Calu3 (cell line): ENCODE measurements at regions not wholly inside any gene's neighbourhood (a gene's known extent, or its start where the extent isn't known, plus 50 kb on each side); places are given as distances from the start of the nearest gene placed in this dataset.

Source experiments
- BruUV-seq: library from RNA; stranded (reverse); fragments of 400-500 nt; replicated peaks from 2 replicates; lab custom pipeline; 2021; lab: Mats Ljungman, UMichigan
- CTCF ChIA-PET: fragments of 300-600 bp; sonication (Branson Sonifier 250); formaldehyde crosslinking; loops from one replicate; lab custom pipeline; 2022; ENCODE audit warnings: antibody characterized with exemption; lab: Charles Lee
- DNase-seq: peaks from one replicate; pipeline ENCODE4 v3.0.0; 2022
- H3K27ac Mint-ChIP-seq: one replicate; pipeline ENCODE4 v1.8.0; 2022; ENCODE audit warnings: mixed read lengths; ENCODE audit not compliant: unreplicated experiment
- H3K27me3 Mint-ChIP-seq: one replicate; pipeline ENCODE4 v1.8.0; 2022; ENCODE audit warnings: mixed read lengths; ENCODE audit not compliant: unreplicated experiment
- H3K36me3 Mint-ChIP-seq: one replicate; pipeline ENCODE4 v1.8.0; 2022; ENCODE audit warnings: mild to moderate bottlenecking, moderate library complexity, mixed read lengths; ENCODE audit not compliant: insufficient read depth, unreplicated experiment
- H3K4me1 Mint-ChIP-seq: one replicate; pipeline ENCODE4 v1.8.0; 2022; ENCODE audit warnings: mild to moderate bottlenecking, low read depth, mixed read lengths; ENCODE audit not compliant: unreplicated experiment
- H3K4me3 Mint-ChIP-seq: one replicate; pipeline ENCODE4 v1.8.0; 2022; ENCODE audit warnings: mild to moderate bottlenecking, low read depth, moderate library complexity, mixed read lengths; ENCODE audit not compliant: unreplicated experiment
- H3K9me3 Mint-ChIP-seq: one replicate; pipeline ENCODE4 v1.8.0; 2022; ENCODE audit warnings: low read depth, mixed read lengths; ENCODE audit not compliant: unreplicated experiment
- CTCF ChIP-seq: fragments of 200-600 bp; IDR thresholded peaks from one replicate; pipeline ENCODE4 v1.8.0; 2022; ENCODE audit warnings: antibody characterized with exemption; ENCODE audit not compliant: unreplicated experiment
- intact Hi-C: fragments of 100-400 bp; cut with micrococcal nuclease; formaldehyde crosslinking; loops from one replicate; pipeline ENCODE4 v1.10.0; 2022; ENCODE audit not compliant: unreplicated experiment

GRCh38 chr5:109487753-109488420 lies 78.1 kb upstream of the PJA2 start:
- no peak overlapping the region for H3K27ac Mint-ChIP-seq
- H3K27me3 Mint-ChIP-seq: no peaks in the 10 kb centered on the region
- no peaks in the 10 kb centered on the region for H3K36me3 Mint-ChIP-seq
- intact Hi-C loops: loop anchor here (10.0 kb wide), 1 partner anchor 197 kb away; the partner anchor contains the start of gene MAN2A1
- no TSS peak for BruUV-seq
- H3K4me1 Mint-ChIP-seq: peaks cover 8% of the 10 kb centered on the region
- no peak for TF ChIP-seq CTCF
- CTCF ChIA-PET: no interaction called here
- no peak for DNase-seq
- H3K4me3 Mint-ChIP-seq: no peak overlapping the region
- no peaks in the 10 kb centered on the region for H3K9me3 Mint-ChIP-seq

GRCh38 chr5:109486200-109486804 lies 76.5 kb upstream of the PJA2 start:
- intact Hi-C loops: loop anchor here (10.0 kb wide), 1 partner anchor 198 kb away; the partner anchor contains the start of gene MAN2A1
- no peak for TF ChIP-seq CTCF
- CTCF ChIA-PET: no interaction called here
- BruUV-seq: no TSS peak
- DNase-seq: no peak
- H3K27me3 Mint-ChIP-seq: no peaks in the 10 kb centered on the region
- H3K4me3 Mint-ChIP-seq: no peak overlapping the region
- no peaks in the 10 kb centered on the region for H3K36me3 Mint-ChIP-seq
- H3K27ac Mint-ChIP-seq: no peak overlapping the region
- peaks cover 3% of the 10 kb centered on the region for H3K4me1 Mint-ChIP-seq
- H3K9me3 Mint-ChIP-seq: no peaks in the 10 kb centered on the region

- CTCF ChIA-PET: no interaction called here
- no peaks in the 10 kb centered on the region for H3K27me3 Mint-ChIP-seq
- no peaks in the 10 kb centered on the region for H3K4me1 Mint-ChIP-seq
- no peaks in the 10 kb centered on the region for H3K36me3 Mint-ChIP-seq
- no peak overlapping the region for H3K27ac Mint-ChIP-seq
- no peak for TF ChIP-seq CTCF
- no peaks in the 10 kb centered on the region for H3K9me3 Mint-ChIP-seq
- no peak overlapping the region for H3K4me3 Mint-ChIP-seq
- no TSS peak for BruUV-seq
- DNase-seq: peak; percentile 15
- intact Hi-C loops: loop anchor here (10.0 kb wide), 1 partner anchor 200 kb away; the partner anchor contains the start of gene MAN2A1
These were observed 75.3 kb upstream of the PJA2 start for GRCh38 chr5:109485030-109485429.

- H3K4me1 Mint-ChIP-seq: no peaks in the 10 kb centered on the region
- DNase-seq: no peak
- H3K9me3 Mint-ChIP-seq: no peaks in the 10 kb centered on the region
- no TSS peak for BruUV-seq
- intact Hi-C loops: loop anchor here (10.0 kb wide), 1 partner anchor 200 kb away; the partner anchor contains the start of gene MAN2A1
- H3K36me3 Mint-ChIP-seq: no peaks in the 10 kb centered on the region
- no peak for TF ChIP-seq CTCF
- CTCF ChIA-PET: no interaction called here
- H3K27ac Mint-ChIP-seq: no peak overlapping the region
- H3K4me3 Mint-ChIP-seq: no peak overlapping the region
- no peaks in the 10 kb centered on the region for H3K27me3 Mint-ChIP-seq
These were observed 74.8 kb upstream of the PJA2 start for GRCh38 chr5:109484597-109484996.
